HepG2 (cell line): ENCODE measurements at regions not wholly inside any gene's neighbourhood (a gene's known extent, or its start where the extent isn't known, plus 50 kb on each side); places are given as distances from the start of the nearest gene placed in this dataset.

Experiments
- DPF2 ChIP-seq: sonication (generic); formaldehyde crosslinking; IDR thresholded peaks from 2 replicates; pipeline ENCODE4 v1.4.0; 2020; ENCODE audit warnings: mild to moderate bottlenecking, low read depth, missing genetic modification reagents, borderline replicate concordance
- EZH2 ChIP-seq: conservative IDR thresholded peaks from 2 replicates; pipeline ENCODE4 v1.6.1; 2012; ENCODE audit warnings: mild to moderate bottlenecking, low read depth, low read length, moderate library complexity
- FLYWCH1 ChIP-seq: sonication (generic); formaldehyde crosslinking; IDR thresholded peaks from 2 replicates; pipeline ENCODE4 v1.8.1; 2023; ENCODE audit warnings: mild to moderate bottlenecking, missing genetic modification reagents
- FOXA3 ChIP-seq: IDR thresholded peaks from 2 replicates; pipeline ENCODE4 v1.6.1; 2016; ENCODE audit warnings: missing genetic modification reagents, missing compliant biosample characterization
- NR1H2 ChIP-seq: sonication (generic); formaldehyde crosslinking; IDR thresholded peaks from 2 replicates; pipeline ENCODE4 v1.8.1; 2022; ENCODE audit warnings: low read depth, missing genetic modification reagents, borderline replicate concordance
- POLR2A ChIP-seq, 2 experiments: IDR thresholded peaks; 2 replicates each; pipeline ENCODE4 v1.6.1; 2011; ENCODE audit warnings: low read depth in 2 of 2, low read length in 2 of 2, mild to moderate bottlenecking in 1 of 2, moderate library complexity in 1 of 2; ENCODE audit not compliant: insufficient read depth in 1 of 2
- RNF219 ChIP-seq: sonication (generic); formaldehyde crosslinking; IDR thresholded peaks from 2 replicates; pipeline ENCODE4 v1.5.0; 2020; ENCODE audit warnings: mild to moderate bottlenecking, missing genetic modification reagents
- TBP ChIP-seq: sonication (generic); formaldehyde crosslinking; IDR thresholded peaks from 2 replicates; pipeline ENCODE4 v1.5.0; 2020; ENCODE audit warnings: missing genetic modification reagents
- U2AF1 ChIP-seq: fragments of 200-400 bp; formaldehyde crosslinking; optimal IDR thresholded peaks from 2 replicates; pipeline ENCODE3; 2017; ENCODE audit warnings: mild to moderate bottlenecking, low read depth, low read length
- ZNF280B ChIP-seq: sonication (generic); formaldehyde crosslinking; IDR thresholded peaks from 2 replicates; pipeline ENCODE4 v1.5.0; 2020; ENCODE audit warnings: missing genetic modification reagents, mild to moderate bottlenecking, borderline replicate concordance

- TF ChIP-seq RNF219 (CRISPR knock-in tag): no peak
- TF ChIP-seq FLYWCH1 (CRISPR knock-in tag): no peak
- TF ChIP-seq FOXA3 (CRISPR knock-in tag): no peak
- TF ChIP-seq EZH2: no peak
- TF ChIP-seq POLR2A (IDR thresholded peaks at IDR 0.05; ENCODE audit: insufficient read depth in 1 of 2, low read depth in 2 of 2, low read length in 2 of 2): no peak
- no peak for TF ChIP-seq ZNF280B (CRISPR knock-in tag)
- TF ChIP-seq U2AF1: no peak
- no peak for TF ChIP-seq NR1H2 (CRISPR knock-in tag)
- no peak for TF ChIP-seq DPF2 (CRISPR knock-in tag)
- no peak for TF ChIP-seq TBP (CRISPR knock-in tag)
Observed at GRCh38 chr7:52537051-52537450, 498.4 kb upstream of the POM121L12 start.
